HG03432 (cell line): ENCODE measurements at regions not wholly inside any gene's neighbourhood (a gene's known extent, or its start where the extent isn't known, plus 50 kb on each side); places are given as distances from the start of the nearest gene placed in this dataset.

ENCODE experiments used
- ATAC-seq: cut with Tn5 transposase; IDR thresholded peaks from one replicate; pipeline ENCODE4 v1.9.1; 2021; ENCODE audit warnings: mild to moderate bottlenecking, moderate library complexity; ENCODE audit not compliant: unreplicated experiment

DNA sequence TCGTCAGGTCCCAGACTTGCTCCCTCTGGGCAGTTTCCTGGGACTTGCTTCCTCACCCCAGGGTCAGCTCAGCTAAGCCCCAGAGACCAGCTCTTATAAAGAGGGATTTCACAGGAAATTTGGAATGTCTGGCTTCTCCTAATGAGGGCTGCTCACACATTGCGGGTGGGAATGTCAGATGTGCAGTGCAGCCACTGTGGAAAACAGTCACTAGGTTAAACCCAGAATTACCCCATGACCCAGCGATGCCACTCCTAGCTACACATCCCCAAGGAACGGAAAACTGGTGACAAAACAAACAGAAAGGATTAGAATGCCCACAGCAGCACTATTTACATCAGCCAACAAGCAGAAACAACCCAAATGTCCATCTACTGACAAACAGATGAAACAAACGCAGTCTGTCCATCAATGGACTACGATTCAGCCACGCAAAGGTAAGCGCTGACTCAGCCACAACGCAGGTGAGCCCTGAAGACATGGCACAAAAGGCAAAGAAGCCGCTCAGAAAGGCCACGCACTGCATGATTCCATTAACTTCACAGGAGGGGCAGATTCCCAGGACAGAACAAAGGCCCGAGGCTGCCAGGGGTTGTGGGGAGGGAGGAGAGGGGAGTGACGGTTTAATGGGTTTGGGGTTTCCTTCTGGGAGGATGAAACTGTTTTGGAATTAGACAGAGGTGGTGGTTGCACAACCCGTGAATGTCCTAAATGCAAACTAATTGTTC is 63.0 kb downstream of the NCOR2 start:
- ATAC-seq: no peak

DNA sequence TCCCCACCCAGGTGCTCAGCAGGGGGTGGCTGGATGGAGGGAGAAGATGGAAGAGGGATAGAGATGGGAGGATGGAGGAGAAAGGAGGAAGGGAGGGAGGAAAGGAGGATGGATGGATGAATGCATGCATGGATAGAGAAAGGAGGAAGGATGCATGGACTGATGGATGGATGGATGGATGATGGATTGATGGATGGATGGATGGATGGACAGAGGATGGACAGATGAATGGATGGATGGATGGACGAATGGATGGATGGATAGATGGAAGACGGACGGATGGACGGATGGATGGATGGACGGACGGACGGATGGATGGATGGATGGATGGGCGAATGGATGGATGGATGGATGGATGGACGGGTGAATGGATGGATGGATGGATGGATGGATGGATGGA is 64.1 kb downstream of the NCOR2 start:
- ATAC-seq: no peak

DNA sequence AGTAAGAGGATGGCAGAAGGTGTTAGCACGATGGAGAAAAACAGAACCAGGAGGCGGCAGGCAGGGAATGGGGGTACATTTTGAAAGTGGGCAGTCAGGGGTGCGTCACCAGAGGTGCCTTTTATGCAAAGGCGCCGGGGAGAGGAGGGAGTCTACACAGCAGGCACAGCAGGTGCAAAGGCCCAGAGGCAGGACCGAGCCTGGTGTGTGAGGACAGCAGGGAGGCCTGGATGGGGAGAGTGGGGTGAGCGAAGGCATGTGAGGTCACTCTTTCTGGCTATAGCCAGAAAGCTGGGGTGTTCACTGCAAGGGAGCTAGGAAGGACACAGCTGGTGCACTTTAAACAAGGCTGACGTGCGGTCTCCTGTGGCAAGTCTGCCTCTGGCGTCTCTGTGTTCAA is 65.0 kb downstream of the NCOR2 start:
- no peak for ATAC-seq

DNA sequence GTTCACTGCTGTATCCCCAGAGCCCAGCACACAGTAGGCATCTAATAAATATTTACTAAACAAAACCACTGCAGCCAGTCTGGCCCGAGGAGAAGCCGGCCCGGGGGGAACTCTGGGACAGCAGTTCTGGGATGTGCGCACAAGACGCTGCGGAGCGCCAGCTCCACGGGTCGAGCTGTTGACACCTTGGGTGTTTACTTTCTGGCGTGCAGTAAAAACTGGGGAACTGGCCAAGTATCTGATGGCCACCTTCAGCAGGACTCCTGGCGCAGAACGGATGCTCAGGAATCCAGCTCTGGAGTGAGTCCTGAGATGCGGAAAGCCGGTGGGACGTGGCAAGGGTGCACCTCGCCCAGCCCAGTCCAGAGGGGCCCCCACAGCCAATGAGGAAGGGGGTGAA is 65.6 kb downstream of the NCOR2 start:
- no peak for ATAC-seq

DNA sequence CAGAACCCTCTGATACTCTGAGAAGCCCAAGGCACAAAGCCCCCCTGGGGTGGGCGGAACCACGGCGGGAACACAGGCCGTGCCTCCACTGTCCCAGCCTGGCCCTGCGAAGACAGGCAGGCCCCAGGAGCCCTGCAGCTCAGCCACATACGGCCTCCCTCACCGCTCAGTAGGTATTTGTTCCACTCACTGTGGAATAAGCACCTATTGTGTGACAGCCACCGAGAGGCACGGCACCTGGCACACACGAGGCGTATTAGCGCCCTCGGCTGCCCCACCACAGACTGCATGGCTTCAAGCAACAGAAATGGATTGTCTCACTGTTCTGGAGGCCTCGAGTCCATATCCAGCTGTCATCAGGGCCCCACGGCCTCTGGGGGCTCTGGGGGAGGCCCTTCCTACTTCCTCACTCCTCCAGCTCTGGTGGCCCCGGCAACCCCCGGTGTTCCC is 66.3 kb downstream of the NCOR2 start:
- no peak for ATAC-seq

DNA sequence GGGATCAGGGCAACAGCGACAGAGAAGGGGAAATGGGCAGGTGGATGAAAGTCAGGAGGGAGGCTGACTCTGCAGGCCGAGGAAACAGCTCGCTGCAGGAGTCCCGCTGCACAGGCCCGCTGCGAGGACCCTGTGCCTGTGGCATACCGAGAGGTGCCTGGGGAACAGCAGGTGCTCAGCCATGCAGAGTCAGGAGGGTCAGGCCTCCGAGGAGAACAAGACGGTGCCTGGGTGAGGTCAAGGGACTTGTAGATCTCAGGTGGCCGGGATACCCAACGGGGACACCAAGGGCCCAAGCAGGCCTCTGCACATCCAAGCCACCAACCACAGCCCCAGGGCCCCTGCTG is 67.5 kb downstream of the NCOR2 start:
- no peak for ATAC-seq

DNA sequence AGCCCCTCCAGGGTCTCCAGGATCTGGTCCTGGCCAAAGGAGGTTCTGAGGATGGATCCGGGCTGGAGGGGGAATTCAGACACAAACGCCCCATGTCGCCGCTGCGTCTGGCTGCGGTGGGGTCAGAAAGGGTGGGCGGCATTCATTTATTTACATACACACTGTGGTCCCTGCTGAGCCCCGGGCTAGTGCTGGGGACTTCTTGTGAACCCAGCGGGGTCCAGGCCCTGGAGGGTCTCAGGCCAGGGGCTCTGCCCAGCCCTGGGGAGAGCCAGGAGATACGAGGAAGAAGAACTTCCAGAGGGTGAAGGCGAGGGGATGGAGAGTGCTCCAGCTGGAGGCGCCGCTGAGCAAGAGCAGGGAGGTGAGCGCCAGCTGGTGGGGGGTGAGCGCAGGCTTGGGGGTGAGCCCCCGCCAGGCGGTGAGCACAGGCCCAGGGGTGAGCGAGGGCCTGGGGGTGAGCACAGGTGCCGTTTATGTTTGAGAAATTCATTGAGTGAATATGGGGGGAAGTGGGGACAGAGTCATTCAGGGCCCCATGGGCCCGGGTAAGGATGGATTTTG is 68.1 kb downstream of the NCOR2 start:
- no peak for ATAC-seq

DNA sequence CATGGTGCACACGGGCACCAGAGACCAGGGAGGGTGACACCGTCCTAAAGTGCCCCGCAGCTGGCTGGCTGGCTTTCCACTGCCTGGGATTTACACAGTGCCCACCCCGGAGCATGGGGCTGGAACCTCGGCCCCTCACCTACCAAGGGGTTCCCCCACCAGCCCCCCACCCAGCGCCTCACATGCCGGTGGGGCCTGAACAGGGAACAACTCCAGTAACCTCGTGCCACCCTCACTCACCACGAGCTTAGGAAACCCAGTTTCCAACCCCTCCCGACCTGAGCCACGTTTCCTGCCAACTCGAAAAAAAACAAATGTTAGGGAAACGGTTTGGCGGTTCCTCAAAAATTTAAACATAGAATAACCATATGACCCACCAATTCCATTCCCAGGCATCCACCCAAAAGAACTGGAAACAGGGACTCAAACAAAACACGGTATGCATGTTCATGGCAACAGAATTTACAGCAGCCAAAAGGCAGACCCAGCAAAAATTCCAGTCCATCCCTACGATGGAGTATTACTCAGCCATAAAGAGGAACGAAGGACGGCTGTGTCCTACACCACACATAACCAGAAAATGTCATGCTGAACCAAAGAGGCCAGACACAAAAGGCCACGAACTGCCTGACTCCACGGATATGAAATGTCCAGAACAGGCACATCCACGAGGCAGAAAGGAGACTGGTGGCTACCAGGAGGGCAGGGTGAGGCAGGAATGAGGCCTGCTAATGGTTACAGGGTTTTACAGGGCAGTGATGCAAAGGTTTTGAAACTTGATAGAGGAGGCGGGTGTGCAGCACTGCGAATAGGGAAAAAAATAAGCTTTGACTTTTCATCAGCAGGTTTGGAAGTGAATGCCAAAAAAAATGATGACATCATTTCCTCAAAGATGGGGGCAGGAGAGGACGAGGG is 68.9 kb downstream of the NCOR2 start:
- no peak for ATAC-seq

DNA sequence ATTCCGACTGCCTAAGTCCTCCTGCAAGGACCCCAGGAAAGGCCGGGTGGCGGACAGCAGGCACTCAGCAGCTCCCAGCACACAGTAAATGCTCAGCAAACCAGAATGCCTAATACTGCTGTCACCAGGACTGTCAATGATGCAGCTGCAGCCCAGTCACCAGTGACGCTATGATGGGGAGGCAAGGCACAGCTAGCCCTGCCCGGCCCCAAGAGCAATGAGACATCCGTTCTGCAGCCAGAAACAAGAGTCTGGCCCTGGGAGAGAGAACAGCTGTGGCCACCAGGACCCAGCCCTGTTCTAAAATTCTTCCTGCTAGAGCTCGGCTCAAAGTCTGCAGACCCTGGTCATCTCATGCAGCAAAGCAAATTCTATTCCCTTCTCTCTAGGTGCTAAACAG is 69.8 kb downstream of the NCOR2 start:
- no peak for ATAC-seq

DNA sequence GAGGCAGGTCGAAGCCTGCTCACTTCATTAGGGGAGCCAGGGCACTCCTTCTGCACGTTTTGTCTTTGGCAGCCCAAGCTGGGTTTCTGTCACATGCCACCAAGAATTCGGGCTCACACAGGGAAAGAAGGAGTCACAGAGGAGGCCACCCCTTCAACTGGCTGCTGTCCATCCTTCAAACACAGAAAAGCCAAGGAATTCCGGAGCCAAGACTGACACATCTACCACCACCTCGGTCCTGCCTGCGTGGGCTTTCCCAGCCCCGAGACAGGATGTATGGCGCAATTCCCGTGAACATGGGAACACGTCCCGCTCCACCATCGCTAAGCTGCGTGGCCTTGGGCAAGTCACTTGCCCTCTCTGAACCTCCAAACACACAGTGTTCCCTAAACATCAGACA is 70.4 kb downstream of the NCOR2 start:
- no peak for ATAC-seq

DNA sequence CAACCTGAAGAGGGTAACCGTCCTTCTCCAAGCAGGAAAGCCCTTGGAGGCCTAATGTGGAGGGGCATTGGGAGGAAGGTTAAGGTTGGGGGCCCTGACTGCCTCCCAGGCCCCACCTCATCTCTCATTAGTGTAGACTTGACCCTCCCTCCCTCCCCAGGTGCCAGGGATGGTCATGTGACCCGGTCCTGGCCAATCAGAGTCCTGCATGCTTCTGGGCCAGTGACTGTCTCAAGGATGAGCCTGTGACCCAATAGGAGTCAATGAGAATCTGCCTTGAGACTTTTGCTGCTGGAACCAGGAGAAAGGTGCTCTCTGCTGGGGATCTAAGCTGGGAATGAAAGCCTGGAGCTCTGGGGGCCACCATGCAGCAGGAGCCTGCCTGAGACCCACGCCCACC is 70.8 kb downstream of the NCOR2 start:
- ATAC-seq: no peak

DNA sequence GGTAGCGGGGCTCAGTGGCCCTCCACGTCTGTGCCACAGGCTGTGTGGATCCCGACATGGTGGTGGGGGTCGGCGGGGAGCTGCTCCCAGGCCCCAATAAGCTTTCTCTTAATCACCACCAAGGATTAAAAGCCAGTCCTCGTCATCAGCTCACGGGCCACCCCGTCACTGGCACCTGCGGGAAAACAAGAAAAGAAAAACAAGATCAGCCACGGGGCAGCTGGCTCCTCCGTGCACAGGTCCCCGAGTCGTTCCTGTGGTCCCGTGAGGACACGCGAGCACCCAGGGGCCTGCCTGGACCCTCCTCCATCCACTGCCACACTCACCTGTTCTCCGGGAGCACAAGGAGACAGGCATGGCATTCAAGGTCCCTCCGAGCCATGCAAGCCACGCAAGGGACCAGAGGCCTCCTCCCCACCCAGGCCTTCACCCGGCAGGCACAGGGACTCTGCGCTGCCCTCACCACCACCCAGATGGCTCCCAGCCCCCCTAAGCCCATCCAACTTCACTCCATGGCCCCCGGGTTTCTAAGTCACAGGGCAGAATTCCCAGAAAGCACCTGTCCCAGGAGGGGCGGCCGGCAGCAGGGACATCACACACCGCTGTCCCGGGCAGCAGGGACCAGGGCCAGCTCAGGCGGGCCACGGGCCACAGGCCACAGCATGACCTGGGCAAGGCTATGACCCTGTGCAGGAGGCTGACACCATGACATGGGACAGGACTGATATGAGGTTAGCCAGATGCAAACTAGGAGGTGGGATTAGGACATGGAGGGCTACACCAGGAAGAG is 72.0 kb downstream of the NCOR2 start:
- ATAC-seq: no peak

DNA sequence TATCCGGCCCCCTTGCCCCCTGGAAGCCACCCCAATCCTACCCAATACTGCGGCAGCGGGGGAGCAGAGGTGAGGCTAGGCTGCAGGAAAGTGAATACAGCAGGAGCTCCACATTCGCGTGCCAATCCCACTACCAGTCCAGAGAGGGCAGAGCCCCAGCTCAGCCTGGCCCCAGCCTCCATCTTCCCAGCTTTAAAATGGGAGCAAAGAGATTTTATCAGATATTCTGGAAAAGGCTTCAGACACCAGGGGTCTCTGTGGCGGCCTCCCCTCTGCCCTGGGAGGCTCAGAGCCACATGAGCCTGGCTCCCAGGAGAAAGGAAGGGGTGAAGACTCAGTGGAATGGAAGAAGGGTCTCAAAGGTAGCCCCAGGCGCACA is 72.7 kb downstream of the NCOR2 start:
- ATAC-seq: no peak

DNA sequence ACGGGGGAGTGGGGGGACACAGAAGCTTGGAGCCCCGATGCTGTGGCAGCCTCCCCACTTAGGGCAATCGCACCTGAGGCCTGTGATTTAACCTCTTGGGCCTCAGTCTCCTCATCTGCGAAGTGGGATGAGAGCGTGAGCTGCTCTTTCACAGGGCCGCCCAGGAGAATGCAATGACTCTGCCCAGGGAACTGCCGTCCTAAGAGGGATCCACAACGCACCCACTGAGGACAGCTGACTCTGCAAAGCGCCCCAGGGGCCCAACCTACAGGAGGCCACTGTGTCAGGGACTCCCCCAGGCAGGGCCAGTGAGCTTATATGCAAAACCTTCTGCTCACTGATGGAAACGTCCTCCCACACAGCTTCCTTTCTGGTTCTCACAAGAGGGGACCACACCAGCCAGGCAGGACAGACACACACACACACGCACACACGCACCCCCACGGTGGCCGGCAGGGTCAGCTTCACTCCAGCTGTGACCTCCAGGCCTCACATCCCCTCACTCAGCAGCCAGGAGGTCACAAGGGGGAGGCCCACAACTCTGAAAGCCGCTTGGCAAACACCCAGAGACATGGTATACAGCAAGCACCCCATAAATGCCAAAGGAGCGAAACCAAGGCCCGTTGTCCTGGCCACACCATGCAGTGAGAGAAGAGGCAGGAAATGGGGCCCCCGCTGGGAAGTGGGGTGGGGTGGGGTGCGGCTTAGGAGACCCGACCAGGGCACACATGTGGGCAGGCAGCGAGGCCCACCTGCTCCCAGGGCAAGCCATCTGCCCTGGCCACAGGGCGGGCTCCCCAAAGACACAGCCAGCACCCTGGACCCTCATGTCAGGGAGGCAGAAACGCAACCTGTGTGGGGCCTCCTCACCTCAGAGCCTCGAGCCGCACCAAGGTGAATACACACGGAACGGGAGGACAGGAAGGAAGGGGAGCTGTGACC is 73.3 kb downstream of the NCOR2 start:
- ATAC-seq: peak; percentile 94

DNA sequence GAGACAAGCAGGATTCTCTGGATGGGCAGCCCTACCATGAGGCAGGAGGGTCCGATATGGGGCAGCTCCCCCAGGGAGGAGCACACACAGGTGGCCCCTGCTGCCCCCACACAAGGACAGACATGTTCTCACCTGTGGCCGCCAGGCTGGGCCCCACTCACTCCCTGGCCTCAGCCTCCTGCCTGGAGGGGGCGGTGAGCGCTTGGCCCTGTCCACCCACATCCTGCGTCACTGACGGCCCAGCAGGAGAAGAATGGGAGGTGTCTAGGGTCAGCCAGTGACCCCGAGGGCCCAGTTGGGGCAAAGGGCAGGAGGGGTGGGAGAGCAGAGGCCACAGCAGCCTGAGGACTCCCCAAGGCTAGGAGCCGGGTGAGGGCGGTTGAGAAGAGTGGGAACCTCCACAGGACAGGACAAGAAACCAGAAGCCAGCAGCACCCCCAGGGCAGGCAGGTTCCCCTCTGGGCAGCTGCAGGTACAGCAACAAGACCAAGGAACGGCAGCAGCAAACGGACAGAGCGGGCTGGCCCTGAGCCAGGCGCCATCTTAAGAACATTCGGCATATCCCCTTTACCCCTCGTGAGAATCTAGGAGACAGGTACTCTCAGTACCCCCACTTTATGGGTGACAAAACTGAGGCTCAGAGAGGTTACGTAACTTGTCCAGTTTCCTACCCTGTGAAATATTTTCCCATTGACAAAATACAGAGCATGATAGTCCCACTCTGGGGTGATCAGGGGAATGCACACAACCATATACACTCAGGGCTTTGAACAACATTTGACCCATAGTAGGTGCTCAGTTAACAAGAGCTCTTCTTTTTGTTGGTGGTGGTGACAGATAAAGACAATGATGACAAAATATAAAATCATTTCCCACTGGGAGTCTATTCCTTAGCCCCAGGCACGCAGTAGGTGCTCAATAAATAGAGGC is 74.3 kb downstream of the NCOR2 start:
- ATAC-seq: no peak

DNA sequence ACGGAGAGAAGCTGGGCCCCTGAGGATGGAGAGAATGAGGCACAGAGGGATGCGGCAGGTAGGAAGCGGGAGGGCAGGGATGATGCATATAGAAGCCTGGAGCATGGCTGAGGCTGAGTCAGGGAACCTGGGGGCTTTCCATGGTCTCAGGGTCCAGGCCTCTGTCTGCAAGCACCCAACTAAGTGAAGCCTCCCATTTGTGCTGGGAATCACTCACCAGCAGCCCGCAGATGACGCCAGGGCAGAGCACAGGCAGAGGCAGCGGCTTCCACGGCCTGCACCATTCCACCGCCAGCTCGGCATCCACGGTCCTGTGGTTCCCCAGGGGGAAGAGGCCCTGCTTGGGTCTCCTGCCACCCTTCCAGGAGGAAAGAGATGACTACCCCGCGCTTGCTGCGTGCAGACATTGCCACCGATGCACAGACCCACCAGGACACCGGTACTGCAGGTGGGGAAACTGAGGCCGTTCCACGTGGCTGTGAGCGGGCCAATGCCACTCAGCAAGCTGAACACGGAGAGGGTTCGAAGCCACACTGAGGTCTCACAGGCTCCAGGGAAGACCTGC is 75.5 kb downstream of the NCOR2 start:
- no peak for ATAC-seq

DNA sequence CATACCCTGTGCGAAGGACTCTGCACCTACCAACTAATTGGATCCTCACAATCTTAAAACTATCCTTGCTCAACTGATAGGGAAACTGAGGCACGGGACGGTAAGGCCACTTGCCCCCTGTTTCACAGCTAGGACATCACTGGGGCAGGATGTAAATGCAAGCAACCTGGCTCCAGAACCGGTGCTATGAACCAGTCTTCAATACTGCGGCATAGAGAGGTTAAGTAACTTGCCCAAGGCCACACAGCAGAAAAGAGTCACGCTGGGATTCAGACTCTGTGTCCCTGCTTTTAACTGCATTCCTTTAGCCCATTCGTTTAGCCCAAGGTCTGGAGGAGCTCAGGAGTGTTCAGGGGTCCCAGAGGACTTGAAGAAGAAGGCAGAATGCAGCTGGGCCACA is 76.1 kb downstream of the NCOR2 start:
- no peak for ATAC-seq

DNA sequence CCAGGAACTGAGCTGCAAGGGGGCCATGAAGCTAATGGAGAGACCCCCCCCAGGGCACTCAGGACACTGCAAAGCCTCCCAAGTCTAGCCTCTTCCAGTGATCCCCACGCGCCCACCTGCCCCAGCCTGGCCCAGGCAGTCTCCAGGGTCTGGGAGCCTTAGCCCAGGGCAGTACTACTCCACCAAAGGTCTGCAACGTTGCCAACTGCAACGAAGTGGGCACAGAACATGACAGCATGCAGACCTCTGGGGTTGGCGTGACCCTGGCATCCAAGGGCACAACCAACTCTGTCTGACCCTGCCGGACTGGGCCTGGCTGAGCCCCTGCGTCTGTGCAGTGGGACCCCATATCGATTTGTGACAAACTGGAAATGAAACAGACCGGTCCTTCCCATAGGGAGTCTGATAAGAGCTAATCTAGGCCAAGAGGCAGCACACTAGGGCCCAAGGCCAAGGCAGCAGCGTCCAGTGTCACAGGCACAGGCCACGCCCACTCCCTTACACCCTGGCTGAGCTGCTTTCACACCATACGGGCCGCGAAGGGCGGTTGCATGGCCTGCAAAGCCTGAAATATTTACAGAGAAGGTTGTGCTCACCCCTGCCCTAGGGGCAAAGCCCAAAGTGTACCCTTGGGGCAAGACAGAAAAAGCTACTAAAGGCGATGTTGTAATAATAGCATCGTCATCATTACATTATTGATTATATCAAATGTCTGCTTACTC is 76.7 kb downstream of the NCOR2 start:
- no peak for ATAC-seq
